Stimulated activated CD8-positive, alpha-beta memory T cell treated with anti-CD3 and anti-CD28 coated beads, Interleukin-12 subunit alpha, Interleukin-12 subunit beta, amount 100 ng/mL, for 4 hours (primary cell): ENCODE measurements at regions not wholly inside any gene's neighbourhood (a gene's known extent, or its start where the extent isn't known, plus 50 kb on each side); places are given as distances from the start of the nearest gene placed in this dataset.

Experiments
- DNase-seq: peaks from one replicate; pipeline ENCODE4 v3.0.0-alpha.2; 2020; ENCODE audit warnings: low read depth

DNA sequence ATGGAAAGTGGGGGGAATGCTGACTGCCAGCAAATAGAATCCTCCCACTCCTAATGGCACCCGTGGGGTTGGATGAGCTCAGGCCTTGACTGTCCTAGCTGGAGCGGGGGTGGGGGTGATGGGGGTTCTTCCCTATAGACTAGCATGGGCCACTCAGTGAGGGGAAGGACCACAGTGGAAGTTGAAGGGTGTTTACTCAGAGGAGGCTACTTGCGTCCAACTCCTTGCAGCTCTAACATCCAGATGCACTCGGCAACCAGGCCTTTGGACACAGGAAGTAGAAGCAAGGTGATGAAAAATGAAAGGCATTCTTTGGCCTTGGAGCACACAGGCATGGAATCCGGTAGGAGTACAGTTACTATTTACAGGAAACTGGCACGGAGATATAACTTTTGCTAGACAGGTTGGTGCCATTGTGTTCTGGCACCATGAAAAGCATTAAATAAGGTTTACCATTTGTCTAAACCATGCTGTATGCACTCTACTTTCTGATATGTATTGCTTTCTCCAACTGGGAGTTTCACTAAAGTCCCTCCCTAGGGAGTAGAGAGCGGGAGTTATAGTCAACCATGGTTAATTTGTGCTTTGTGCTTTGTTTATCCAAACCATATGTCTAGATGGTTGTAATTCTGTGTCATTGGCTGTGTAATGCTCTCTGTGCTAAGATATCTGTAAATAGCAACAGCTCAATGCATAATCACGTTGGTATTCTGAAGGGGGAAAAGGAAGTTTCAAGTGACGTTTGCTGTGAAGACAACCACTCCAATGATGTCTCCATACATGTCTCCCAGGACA lies 125.3 kb downstream of the TSHZ3 start:
- DNase-seq = no peak

DNA sequence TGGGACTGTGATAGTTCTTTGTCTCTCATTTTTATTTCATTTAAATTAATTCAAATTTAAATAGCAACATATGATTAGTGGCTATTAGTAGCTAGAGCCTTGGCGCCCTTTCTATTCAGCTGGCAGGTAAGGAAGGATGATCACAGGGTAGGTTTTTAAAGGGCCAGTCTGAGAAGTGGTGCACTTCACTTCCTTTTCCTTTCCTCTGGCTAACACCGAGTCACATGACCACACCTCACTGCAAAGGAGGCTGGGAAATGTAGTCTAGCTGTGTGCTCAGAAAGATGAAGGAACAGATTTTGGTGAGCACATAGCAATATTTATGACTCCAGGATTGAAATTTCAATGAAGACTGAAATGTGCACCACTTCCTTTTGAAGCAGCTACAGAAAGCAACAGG lies 128.7 kb downstream of the TSHZ3 start:
- DNase-seq = no peak

GRCh38 chr19:31214997-31215396 lies 134.2 kb downstream of the TSHZ3 start:
- no peak for DNase-seq

DNA sequence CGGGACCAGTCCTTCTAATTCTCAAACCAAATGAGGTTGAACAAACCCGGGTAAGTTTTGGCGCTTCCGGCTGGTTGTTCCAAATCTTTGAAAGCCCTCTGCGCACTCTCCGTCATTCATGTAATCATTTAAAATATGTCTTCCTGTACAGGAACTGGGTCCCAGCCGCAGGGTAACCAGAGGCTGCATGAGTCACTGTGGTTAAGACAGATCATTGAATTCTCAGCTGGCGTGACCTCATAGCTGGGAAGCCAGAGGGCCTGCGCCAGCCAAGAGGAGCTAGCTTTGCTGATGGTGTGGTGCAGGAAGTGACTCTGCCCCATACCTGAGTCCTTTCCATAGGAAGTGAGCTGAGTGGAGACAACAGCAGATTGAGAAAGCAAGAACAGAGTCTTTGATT lies 135.2 kb downstream of the TSHZ3 start:
- DNase-seq = peak; percentile 72

DNA sequence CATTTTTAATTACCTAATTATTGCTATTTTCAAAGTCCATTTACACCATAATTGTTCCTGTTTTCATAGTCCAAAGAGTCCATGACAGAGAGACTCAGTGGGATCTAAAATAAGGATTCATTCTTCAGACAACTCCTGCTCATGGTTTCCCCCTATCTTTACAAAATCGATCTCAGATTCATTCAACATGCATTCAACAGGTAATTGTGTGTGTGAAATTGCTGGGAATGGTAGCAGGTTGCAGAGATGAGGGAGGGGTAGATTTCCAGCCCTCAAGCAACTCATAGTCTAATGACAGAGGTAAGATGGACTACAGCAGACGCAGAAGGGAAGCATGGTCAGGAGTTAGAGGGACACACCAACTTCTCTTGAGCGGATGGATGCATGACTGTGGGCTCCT lies 138.1 kb downstream of the TSHZ3 start:
- no peak for DNase-seq

- no peak for DNase-seq
These were observed 143.2 kb downstream of the TSHZ3 start for GRCh38 chr19:31205887-31206518.

GRCh38 chr19:31204115-31204514 lies 145.1 kb downstream of the TSHZ3 start:
- DNase-seq = no peak

DNA sequence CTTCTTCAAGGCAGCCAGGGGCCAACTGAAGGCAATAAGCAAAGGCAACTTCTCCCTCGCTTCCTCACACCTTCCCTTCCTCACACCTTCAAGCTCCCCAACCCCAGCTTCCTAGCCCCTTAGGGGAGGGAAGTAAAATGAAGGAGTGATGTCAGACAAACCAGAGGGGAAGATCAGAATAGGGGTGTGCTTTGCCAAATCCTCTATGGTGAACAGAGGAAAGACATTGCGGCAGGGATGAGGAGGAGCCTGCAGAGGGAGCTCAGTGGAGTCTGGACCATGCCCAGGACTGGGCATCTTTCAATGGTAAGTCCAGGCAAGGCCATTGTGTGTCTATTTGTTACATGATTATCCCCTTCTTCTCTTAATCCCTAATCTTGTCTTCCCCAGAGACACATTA lies 164.0 kb downstream of the TSHZ3 start:
- no peak for DNase-seq

DNA sequence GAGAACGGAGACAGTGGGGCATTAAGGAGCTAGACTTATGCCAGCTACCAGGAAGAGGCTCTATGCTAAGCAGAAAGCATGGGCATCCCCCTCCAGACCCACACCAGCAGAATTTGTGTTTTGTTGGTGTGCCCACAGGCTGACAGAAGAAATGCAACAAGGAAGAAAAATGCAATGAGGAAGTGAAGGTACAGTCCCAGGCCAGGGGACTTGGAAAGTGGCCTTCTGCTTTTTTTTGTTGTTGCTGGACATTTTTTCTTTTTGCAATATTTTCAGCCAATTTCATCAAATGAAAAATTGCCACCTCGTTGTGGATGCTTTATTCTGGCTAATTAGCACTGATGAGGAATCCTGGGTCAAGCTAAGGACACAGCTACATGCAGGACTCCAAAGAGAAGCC lies 167.7 kb downstream of the TSHZ3 start:
- no peak for DNase-seq

DNA sequence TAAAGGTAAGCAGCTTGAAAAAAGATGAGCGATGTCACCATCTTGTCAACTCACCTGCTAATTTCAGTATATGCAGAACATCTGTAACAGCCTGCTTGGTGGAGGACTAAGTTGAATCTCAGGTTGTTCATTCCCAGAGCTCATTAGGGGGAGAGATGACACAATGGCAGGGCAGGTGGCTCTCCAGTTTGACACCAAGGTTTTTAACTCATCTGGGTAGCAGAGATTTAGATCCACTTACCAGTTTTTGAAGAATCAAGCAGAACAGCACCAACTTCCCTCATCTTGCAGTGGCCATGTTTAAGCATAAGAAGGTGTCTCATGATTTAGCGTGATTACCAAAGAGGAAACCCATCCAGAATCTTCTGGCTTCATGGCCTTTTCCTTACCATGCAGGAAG lies 168.3 kb downstream of the TSHZ3 start:
- DNase-seq = no peak

DNA sequence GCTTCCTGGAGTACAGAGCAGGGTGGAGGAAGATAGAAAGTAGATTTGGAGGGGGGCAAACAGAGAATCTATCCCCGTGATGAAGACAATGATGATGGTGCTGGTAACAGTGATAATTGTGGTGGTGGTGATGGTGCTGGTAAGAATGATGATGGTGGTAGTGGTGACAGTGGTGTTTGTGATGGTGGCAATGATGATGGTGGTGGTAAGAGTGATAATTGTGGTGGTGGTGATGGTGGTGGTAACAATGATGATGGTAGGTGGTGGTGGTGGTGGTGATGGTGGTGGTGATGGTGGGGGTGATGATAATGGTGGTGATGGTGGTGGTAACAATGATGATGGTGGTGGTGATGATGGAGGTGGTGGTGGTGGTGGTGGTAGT lies 169.8 kb downstream of the TSHZ3 start:
- DNase-seq = no peak

DNA sequence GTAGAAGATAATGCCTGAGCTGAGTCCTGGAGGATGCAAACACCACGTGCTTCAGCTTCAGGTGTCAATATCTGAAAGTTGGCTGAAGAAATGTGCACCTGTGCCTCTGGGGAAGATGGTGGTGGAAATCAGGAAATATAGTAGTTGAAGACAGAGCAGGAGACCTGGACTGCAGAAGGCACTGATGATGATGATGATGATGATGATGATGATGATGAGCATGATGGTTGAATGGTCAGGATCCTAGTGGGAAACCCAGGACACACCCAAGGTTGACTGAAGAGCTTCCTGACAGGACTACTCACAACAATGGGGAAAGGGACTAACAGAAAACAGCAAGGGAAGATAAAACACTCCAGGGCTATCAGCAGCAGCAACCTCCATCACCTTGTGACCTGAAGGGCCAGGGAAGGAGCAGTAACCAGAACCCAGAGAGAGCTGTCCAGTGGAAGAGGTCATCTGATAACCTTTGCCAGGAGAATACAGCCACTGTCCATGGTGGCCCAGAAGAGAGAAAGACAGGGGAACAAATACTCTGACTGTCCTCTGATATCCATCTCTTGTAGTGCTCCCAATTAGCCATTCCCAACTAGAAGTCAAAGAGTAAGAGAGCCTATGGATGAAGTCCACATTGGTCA lies 170.3 kb downstream of the TSHZ3 start:
- DNase-seq = no peak

- no peak for DNase-seq
These were observed 172.0 kb downstream of the TSHZ3 start for GRCh38 chr19:31177246-31177645.

- no peak for DNase-seq
These were observed 173.5 kb downstream of the TSHZ3 start for GRCh38 chr19:31175564-31176348.

DNA sequence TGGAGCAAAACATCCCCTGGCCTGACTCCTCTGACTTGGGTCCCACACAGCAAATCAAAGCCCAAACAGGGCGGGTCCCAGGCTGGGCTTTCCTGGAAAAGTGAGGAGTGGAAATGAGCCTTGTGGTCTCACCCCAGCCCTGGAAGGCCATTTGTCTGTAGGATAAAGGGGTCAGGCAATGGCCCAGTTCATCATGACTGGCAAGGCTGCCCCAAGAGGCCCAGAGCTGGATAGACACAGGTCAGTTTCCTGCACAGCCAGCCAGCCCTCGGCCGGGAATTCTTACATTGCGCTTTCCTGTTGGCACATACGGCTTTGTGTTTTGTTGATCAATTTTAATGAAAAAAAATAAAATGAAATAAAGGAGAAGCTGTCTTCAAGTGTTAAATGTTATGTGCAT lies 174.3 kb downstream of the TSHZ3 start:
- no peak for DNase-seq

GRCh38 chr19:31173991-31174390 lies 175.2 kb downstream of the TSHZ3 start:
- no peak for DNase-seq

- DNase-seq = no peak
These were observed 177.3 kb downstream of the TSHZ3 start for GRCh38 chr19:31171936-31172335.

DNA sequence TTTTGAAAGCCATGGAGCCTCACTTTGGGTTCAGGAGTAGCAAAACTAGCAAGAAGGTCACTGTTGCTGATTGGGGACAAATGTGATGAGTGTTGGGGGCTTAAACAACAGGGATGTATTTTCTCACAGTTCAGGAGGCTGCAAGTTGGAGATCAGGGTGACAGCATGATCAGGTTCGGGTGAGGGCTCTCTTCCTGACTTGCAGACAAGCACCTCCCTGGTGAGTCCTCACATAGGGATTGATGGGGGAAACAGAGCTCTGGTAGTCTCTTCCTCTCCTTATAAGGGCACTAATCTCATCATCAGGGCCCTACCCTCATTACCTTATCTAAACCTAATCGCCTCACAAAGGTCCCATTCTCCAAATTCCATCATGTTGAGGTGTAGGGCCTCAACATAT lies 179.2 kb downstream of the TSHZ3 start:
- DNase-seq = no peak

DNA sequence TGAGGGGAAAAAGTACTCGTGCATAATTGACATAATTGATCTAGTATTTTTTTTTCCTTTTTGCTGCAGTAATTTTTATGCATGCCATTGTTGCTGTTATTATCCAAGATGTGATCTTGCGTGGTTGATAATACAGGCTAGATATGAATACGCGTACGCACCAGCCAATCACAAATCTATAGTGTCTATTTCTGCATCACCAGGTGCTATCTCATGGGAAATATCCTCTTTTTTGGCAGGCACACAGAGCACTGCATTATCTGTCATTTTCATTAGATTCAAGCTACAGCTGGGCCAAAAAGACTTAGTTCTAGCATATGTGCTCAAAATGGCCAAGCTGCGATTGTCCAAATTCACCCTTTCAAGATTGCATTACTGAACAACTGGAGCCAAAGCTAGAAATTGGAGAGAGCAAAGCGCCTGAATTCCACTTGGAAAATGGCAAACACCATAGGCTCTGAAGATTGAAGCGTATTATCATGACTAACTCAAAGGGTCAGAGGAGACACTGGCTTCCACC lies 181.1 kb downstream of the TSHZ3 start:
- no peak for DNase-seq

DNA sequence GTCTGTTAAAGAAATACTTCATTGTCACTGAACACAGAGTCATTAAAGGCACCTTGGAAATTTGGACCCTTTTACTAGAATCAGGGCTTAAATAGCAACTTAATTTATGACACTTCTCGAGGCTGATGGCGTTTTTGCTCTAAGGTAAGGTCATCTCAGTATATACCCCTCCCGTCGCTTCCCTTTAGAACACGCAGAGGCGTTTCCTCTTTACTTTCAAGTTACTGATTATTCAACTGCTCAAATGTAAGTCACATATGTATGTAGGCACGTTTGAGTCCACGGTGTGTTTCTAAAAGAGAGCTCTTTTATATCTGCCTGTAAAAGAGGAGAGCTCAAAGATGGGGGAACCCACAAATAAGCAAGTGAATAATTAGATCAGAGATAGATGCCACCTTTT lies 181.5 kb downstream of the TSHZ3 start:
- no peak for DNase-seq

DNA sequence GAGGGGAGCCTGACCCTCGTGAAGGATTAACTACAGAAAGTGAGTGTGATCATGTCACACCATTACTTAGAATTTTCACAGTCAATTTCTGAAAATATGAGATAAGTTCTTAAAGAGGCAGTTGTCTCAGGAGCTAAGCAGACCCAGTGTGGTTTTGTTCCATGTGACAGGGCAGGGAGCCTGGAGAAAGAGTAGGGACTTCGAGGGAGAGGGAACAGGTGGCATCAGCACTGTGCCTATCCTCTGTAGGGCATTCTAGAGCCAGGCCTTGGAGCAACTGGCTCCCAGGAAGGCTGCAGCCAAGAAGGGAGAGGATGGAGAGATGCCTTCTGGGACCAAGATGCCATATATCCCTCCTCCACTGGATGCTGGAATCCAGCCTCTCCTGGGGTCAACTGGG lies 183.0 kb downstream of the TSHZ3 start:
- DNase-seq = no peak

DNA sequence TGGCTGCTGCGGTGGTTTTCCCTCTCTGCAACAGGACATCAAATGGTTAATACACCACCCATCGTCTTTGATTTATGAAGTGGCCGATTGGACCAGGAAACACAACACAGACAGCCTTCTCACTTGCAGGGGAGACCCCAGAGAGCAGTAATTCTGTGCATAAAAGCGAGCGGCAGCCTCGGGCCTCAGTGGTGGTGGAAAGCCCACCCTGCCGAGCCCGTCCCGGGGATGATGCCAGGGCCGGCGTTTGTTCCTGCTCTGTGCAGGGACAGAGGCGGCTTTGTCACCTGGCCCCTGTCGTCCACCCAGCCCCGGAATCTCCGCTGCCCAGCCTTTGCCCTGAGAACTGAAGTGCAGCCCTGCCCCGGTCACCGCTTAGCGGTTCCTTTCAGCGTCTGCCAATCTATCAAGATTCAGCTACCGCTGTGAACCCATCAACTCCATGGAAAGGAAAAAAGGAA lies 184.4 kb downstream of the TSHZ3 start:
- no peak for DNase-seq
